Vagina (tissue), 2 donors: ENCODE measurements at regions not wholly inside any gene's neighbourhood (a gene's known extent, or its start where the extent isn't known, plus 50 kb on each side); places are given as distances from the start of the nearest gene placed in this dataset.

Source experiments
- DNase-seq, 2 donors: peaks; one replicate each; pipeline ENCODE4 v3.0.0-alpha.2; 2017; ENCODE audit errors: extremely low spot score in 2 of 2
- H3K27ac ChIP-seq: fragments of 200-600 bp; sonication (generic); one replicate; pipeline ENCODE4 v1.5.1; 2019
- H3K27me3 ChIP-seq: fragments of 200-600 bp; sonication (generic); one replicate; pipeline ENCODE4 v1.5.1; 2019
- H3K36me3 ChIP-seq, 2 donors: fragments of 200-600 bp; sonication (generic); one replicate each; pipeline ENCODE4 v1.5.1; 2017 to 2019
- H3K4me1 ChIP-seq: fragments of 200-600 bp; sonication (generic); one replicate; pipeline ENCODE4 v1.5.1; 2019
- H3K4me3 ChIP-seq, 2 donors: fragments of 200-600 bp; sonication (generic); 1 replicate in 1 of 2; 2 replicates in 1 of 2; pipeline ENCODE4 v1.5.1; 2016 to 2019
- H3K9me3 ChIP-seq: fragments of 200-600 bp; sonication (generic); one replicate; pipeline ENCODE4 v1.5.1; 2019
- CTCF ChIP-seq, 3 experiments: fragments of 450-650 bp in 2 of 3; fragments of 200-600 bp in 1 of 3; sonication (generic) in 1 of 3; IDR thresholded peaks; one replicate each; pipeline ENCODE4 v1.5.1; 2017 to 2019; ENCODE audit warnings: antibody characterized with exemption in 3 of 3, mild to moderate bottlenecking in 2 of 3, moderate library complexity in 2 of 3
- POLR2A ChIP-seq, 2 donors: fragments of 450-650 bp; IDR thresholded peaks; one replicate each; pipeline ENCODE4 v1.6.1; 2017; ENCODE audit warnings: antibody characterized with exemption in 2 of 2, mild to moderate bottlenecking in 2 of 2, moderate library complexity in 2 of 2
- POLR2AphosphoS5 ChIP-seq, 2 donors: sonication (generic); formaldehyde crosslinking; IDR thresholded peaks; one replicate each; pipeline ENCODE4 v1.9.0; 2017; ENCODE audit warnings: antibody characterized with exemption in 2 of 2, mild to moderate bottlenecking in 2 of 2, low read depth in 1 of 2; ENCODE audit not compliant: insufficient read depth in 1 of 2
- intact Hi-C: fragments of 100-400 bp; cut with DNase I; formaldehyde crosslinking; loops from one replicate; pipeline ENCODE4 v1.15.1; 2023

- TF ChIP-seq POLR2A (IDR thresholded peaks at IDR 0.05), result no peak
- TF ChIP-seq POLR2AphosphoS5 (IDR thresholded peaks at IDR 0.05; ENCODE audit: insufficient read depth in 1 of 2, low read depth in 1 of 2), result no peak
- no peak for TF ChIP-seq CTCF (IDR thresholded peaks at IDR 0.05)
- no peak overlapping the region for H3K4me3 ChIP-seq
- intact Hi-C loops, result no loop called here
- no peaks in the 10 kb centered on the region for H3K4me1 ChIP-seq
- H3K36me3 ChIP-seq, result no peaks in the 10 kb centered on the region
- H3K9me3 ChIP-seq, result no peaks in the 10 kb centered on the region
- H3K27ac ChIP-seq, result no peak overlapping the region
- no peak for DNase-seq
- no peaks in the 10 kb centered on the region for H3K27me3 ChIP-seq
Observed at GRCh38 chr10:130727766-130728490, 583.6 kb downstream of the TCERG1L start.

GRCh38 chr10:130728531-130729215 is 582.8 kb downstream of the TCERG1L start:
- TF ChIP-seq CTCF (IDR thresholded peaks at IDR 0.05), result no peak
- TF ChIP-seq POLR2AphosphoS5 (IDR thresholded peaks at IDR 0.05; ENCODE audit: insufficient read depth in 1 of 2, low read depth in 1 of 2), result no peak
- TF ChIP-seq POLR2A (IDR thresholded peaks at IDR 0.05), result no peak
- Histone ChIP-seq H3K4me1 (no peaks in the 10 kb centered on the region), H3K27ac (no peak overlapping the region), H3K4me3 (no peak overlapping the region), H3K9me3 (no peaks in the 10 kb centered on the region), H3K27me3 (no peaks in the 10 kb centered on the region), H3K36me3 (no peaks in the 10 kb centered on the region)
- intact Hi-C loops, result no loop called here
- no peak for DNase-seq

GRCh38 chr10:130729876-130730275 is 581.6 kb downstream of the TCERG1L start:
- no peaks in the 10 kb centered on the region for H3K4me1 ChIP-seq
- H3K27me3 ChIP-seq, result no peaks in the 10 kb centered on the region
- no peak for DNase-seq
- no peaks in the 10 kb centered on the region for H3K9me3 ChIP-seq
- H3K27ac ChIP-seq, result no peak overlapping the region
- intact Hi-C loops, result no loop called here
- H3K36me3 ChIP-seq, result no peaks in the 10 kb centered on the region
- H3K4me3 ChIP-seq, result no peak overlapping the region
- TF ChIP-seq POLR2AphosphoS5 (IDR thresholded peaks at IDR 0.05; ENCODE audit: insufficient read depth in 1 of 2, low read depth in 1 of 2), result no peak
- TF ChIP-seq POLR2A (IDR thresholded peaks at IDR 0.05), result no peak
- TF ChIP-seq CTCF (IDR thresholded peaks at IDR 0.05), result no peak

- TF ChIP-seq POLR2A (IDR thresholded peaks at IDR 0.05) (no peak), POLR2AphosphoS5 (IDR thresholded peaks at IDR 0.05; ENCODE audit: insufficient read depth in 1 of 2, low read depth in 1 of 2) (no peak), CTCF (IDR thresholded peaks at IDR 0.05) (no peak)
- intact Hi-C loops, result no loop called here
- no peaks in the 10 kb centered on the region for H3K9me3 ChIP-seq
Observed at GRCh38 chr10:130737186-130737585, 574.3 kb downstream of the TCERG1L start.

GRCh38 chr10:130737621-130738020 is 573.9 kb downstream of the TCERG1L start:
- Histone ChIP-seq H3K27ac (no peak overlapping the region), H3K36me3 (no peaks in the 10 kb centered on the region), H3K9me3 (no peaks in the 10 kb centered on the region), H3K27me3 (no peaks in the 10 kb centered on the region), H3K4me3 (no peak overlapping the region), H3K4me1 (no peaks in the 10 kb centered on the region)
- intact Hi-C loops, result no loop called here
- TF ChIP-seq CTCF (IDR thresholded peaks at IDR 0.05) (no peak), POLR2A (IDR thresholded peaks at IDR 0.05) (no peak), POLR2AphosphoS5 (IDR thresholded peaks at IDR 0.05; ENCODE audit: insufficient read depth in 1 of 2, low read depth in 1 of 2) (no peak)
- no peak for DNase-seq

More at GRCh38 chr10:130737186-130737585, 574.3 kb downstream of the TCERG1L start:
- H3K27ac ChIP-seq, result no peak overlapping the region
- no peak for DNase-seq
- no peak overlapping the region for H3K4me3 ChIP-seq
- no peaks in the 10 kb centered on the region for H3K27me3 ChIP-seq
- H3K4me1 ChIP-seq, result no peaks in the 10 kb centered on the region
- no peaks in the 10 kb centered on the region for H3K36me3 ChIP-seq
